ENCODE measurements at regions not wholly inside any gene's neighbourhood (a gene's known extent, or its start where the extent isn't known, plus 50 kb on each side); places are given as distances from the start of the nearest gene placed in this dataset.

GRCh38 chr12:93127582-93128331, 198.7 kb upstream of the EEA1 start:
- TF ChIP-seq RBAK (tag by site-specific recombination; IDR thresholded peaks at IDR 0.05) = no peak
- TF ChIP-seq ZNF513 (tag by site-specific recombination; IDR thresholded peaks at IDR 0.05) = no peak
- TF ChIP-seq ZNF214 (tag by site-specific recombination; IDR thresholded peaks at IDR 0.05; ENCODE audit: borderline replicate concordance) = no peak
- no peak for TF ChIP-seq ZNF654 (tag by site-specific recombination; IDR thresholded peaks at IDR 0.05; ENCODE audit: low read depth)
- TF ChIP-seq ZBTB17 (tag by site-specific recombination; IDR thresholded peaks at IDR 0.05) = no peak
- no peak for TF ChIP-seq ZNF169 (tag by site-specific recombination; IDR thresholded peaks at IDR 0.05)
- no peak for TF ChIP-seq ZNF423 (tag by site-specific recombination; IDR thresholded peaks at IDR 0.05)
- no peak for TF ChIP-seq ZNF747 (tag by site-specific recombination; IDR thresholded peaks at IDR 0.05)
- TF ChIP-seq ZNF549 (tag by site-specific recombination; IDR thresholded peaks at IDR 0.05) = no peak
- no peak for TF ChIP-seq ZNF623 (tag by site-specific recombination; IDR thresholded peaks at IDR 0.05)
- TF ChIP-seq ZNF26 (tag by site-specific recombination; IDR thresholded peaks at IDR 0.05) = no peak
- no peak for TF ChIP-seq INSM2 (tag by site-specific recombination; IDR thresholded peaks at IDR 0.05)
- TF ChIP-seq GLIS2 (tag by site-specific recombination; IDR thresholded peaks at IDR 0.05) = no peak
- no peak for TF ChIP-seq ZNF19 (tag by site-specific recombination; IDR thresholded peaks at IDR 0.05; ENCODE audit: low read depth)
- TF ChIP-seq ZSCAN18 (tag by site-specific recombination; IDR thresholded peaks at IDR 0.05) = no peak
- TF ChIP-seq ZNF514 (tag by site-specific recombination; IDR thresholded peaks at IDR 0.05) = no peak
- no peak for TF ChIP-seq FEZF1 (tag by site-specific recombination; IDR thresholded peaks at IDR 0.05)
- TF ChIP-seq TSHZ1 (tag by site-specific recombination; IDR thresholded peaks at IDR 0.05; ENCODE audit: borderline replicate concordance) = no peak
- TF ChIP-seq ZNF645 (tag by site-specific recombination; IDR thresholded peaks at IDR 0.05) = no peak
- Histone ChIP-seq H3K36me3 (ENCODE audit: control insufficient read depth in 2 of 2, insufficient read depth in 1 of 2, low read length in 2 of 2) (no peaks in the 10 kb centered on the region), H3K4me1 (ENCODE audit: control insufficient read depth, insufficient read depth, low read length) (no peaks in the 10 kb centered on the region), H3K4me3 (ENCODE audit: low read depth, low read length) (no peak overlapping the region), H3K27ac (ENCODE audit: extremely low read depth, low read depth, low read length) (no peak overlapping the region), H3K9me3 (ENCODE audit: control insufficient read depth, insufficient read depth, low read depth, low read length) (no peaks in the 10 kb centered on the region)
- ChIA-PET POLR2A (no interaction called here), CTCF (interaction anchor here (1.0 kb wide), 1 partner anchor 11 kb away, joined by 3 read pairs; no protein-coding TSS in a partner anchor)

Data from HEK293 (cell line).